MM.1S (cell line): ENCODE measurements at regions not wholly inside any gene's neighbourhood (a gene's known extent, or its start where the extent isn't known, plus 50 kb on each side); places are given as distances from the start of the nearest gene placed in this dataset.

Experiments
- DNase-seq: peaks from one replicate; pipeline ENCODE4 v3.0.0-alpha.2; 2015
- H2AFZ ChIP-seq: fragments of 300-600 bp; sonication (generic); 2 replicates; pipeline ENCODE4 v1.6.0; 2016; ENCODE audit warnings: antibody characterized with exemption, low read length
- H3F3A ChIP-seq: fragments of 300-600 bp; sonication (generic); 2 replicates; pipeline ENCODE4 v1.6.1; 2016; ENCODE audit warnings: mild to moderate bottlenecking, antibody characterized with exemption, low read length, moderate library complexity, mixed read lengths; ENCODE audit not compliant: insufficient read depth
- H3K27ac ChIP-seq: fragments of 300-600 bp; sonication (generic); 2 replicates; pipeline ENCODE4 v1.5.1; 2016; ENCODE audit warnings: mild to moderate bottlenecking, low read length
- H3K27me3 ChIP-seq: fragments of 300-600 bp; sonication (generic); replicated peaks from 2 replicates; pipeline ENCODE4 v1.6.0; 2016; ENCODE audit warnings: low read length; ENCODE audit not compliant: insufficient read depth
- H3K36me3 ChIP-seq: fragments of 300-600 bp; sonication (generic); replicated peaks from 2 replicates; pipeline ENCODE4 v1.6.1; 2016; ENCODE audit warnings: mild to moderate bottlenecking, low read length, mixed read lengths; ENCODE audit not compliant: insufficient read depth
- H3K4me1 ChIP-seq: fragments of 300-600 bp; sonication (generic); 2 replicates; pipeline ENCODE4 v1.6.1; 2016; ENCODE audit warnings: low read length, mixed read lengths
- H3K4me2 ChIP-seq: fragments of 300-600 bp; sonication (generic); 2 replicates; pipeline ENCODE4 v1.6.0; 2016; ENCODE audit warnings: low read depth, low read length
- H3K4me3 ChIP-seq: fragments of 300-600 bp; sonication (generic); 2 replicates; pipeline ENCODE4 v1.5.1; 2016; ENCODE audit warnings: low read length, mixed read lengths
- H3K79me2 ChIP-seq: fragments of 300-600 bp; sonication (generic); 2 replicates; pipeline ENCODE4 v1.6.1; 2016; ENCODE audit warnings: mixed run types, low read length, mixed read lengths
- H3K9ac ChIP-seq: fragments of 300-600 bp; sonication (generic); 2 replicates; pipeline ENCODE4 v1.6.1; 2016; ENCODE audit warnings: low read length, mixed read lengths
- H3K9me2 ChIP-seq: fragments of 300-600 bp; sonication (generic); replicated peaks from 2 replicates; pipeline ENCODE4 v1.6.1; 2016; ENCODE audit warnings: mild to moderate bottlenecking, low read length, mixed read lengths; ENCODE audit not compliant: insufficient read depth
- H3K9me3 ChIP-seq: fragments of 300-600 bp; sonication (generic); replicated peaks from 2 replicates; pipeline ENCODE4 v1.6.1; 2016; ENCODE audit warnings: mild to moderate bottlenecking, low read length, mixed read lengths; ENCODE audit not compliant: insufficient read depth
- H4K20me1 ChIP-seq: fragments of 300-600 bp; sonication (generic); 2 replicates; pipeline ENCODE4 v1.6.1; 2016; ENCODE audit warnings: mild to moderate bottlenecking, low read length, moderate library complexity, mixed read lengths; ENCODE audit not compliant: insufficient read depth
- CTCF ChIP-seq: fragments of 300-600 bp; sonication (generic); IDR thresholded peaks from 2 replicates; pipeline ENCODE4 v1.5.1; 2016; ENCODE audit warnings: antibody characterized with exemption, low read length, mixed read lengths
- EZH2 ChIP-seq: fragments of 300-600 bp; sonication (generic); optimal IDR thresholded peaks from 2 replicates; pipeline ENCODE3; 2017; ENCODE audit warnings: low read depth, mild to moderate bottlenecking, antibody characterized with exemption, low read length, mixed read lengths
- EZH2phosphoT487 ChIP-seq: fragments of 300-600 bp; sonication (generic); IDR thresholded peaks from 2 replicates; pipeline ENCODE4 v1.6.1; 2018; ENCODE audit warnings: antibody characterized with exemption, low read length

- Histone ChIP-seq H3K36me3 (no peaks in the 10 kb centered on the region), H3K27me3 (no peaks in the 10 kb centered on the region), H2AFZ (no peak overlapping the region), H3K4me2 (no peak overlapping the region), H4K20me1 (no peaks in the 10 kb centered on the region), H3K27ac (no peak overlapping the region), H3K9ac (no peak overlapping the region), H3K4me3 (no peak overlapping the region), H3K4me1 (no peaks in the 10 kb centered on the region), H3K9me2 (no peaks in the 10 kb centered on the region), H3K9me3 (no peaks in the 10 kb centered on the region), H3F3A (no peaks in the 10 kb centered on the region), H3K79me2 (no peaks in the 10 kb centered on the region)
- TF ChIP-seq EZH2: no peak
- TF ChIP-seq EZH2phosphoT487: no peak
- no peak for TF ChIP-seq CTCF
- no peak for DNase-seq
These were observed 1495.5 kb downstream of the PCDH18 start for GRCh38 chr4:136036744-136037143.

- Histone ChIP-seq H3K4me2 (no peak overlapping the region), H3K27ac (no peak overlapping the region), H3K36me3 (no peaks in the 10 kb centered on the region), H3K9me3 (no peaks in the 10 kb centered on the region), H3K4me1 (no peaks in the 10 kb centered on the region), H2AFZ (no peak overlapping the region), H4K20me1 (no peaks in the 10 kb centered on the region), H3K9me2 (no peaks in the 10 kb centered on the region), H3K4me3 (no peak overlapping the region), H3K79me2 (no peaks in the 10 kb centered on the region), H3F3A (no peaks in the 10 kb centered on the region), H3K27me3 (no peaks in the 10 kb centered on the region), H3K9ac (no peak overlapping the region)
- no peak for TF ChIP-seq CTCF
- TF ChIP-seq EZH2: no peak
- no peak for TF ChIP-seq EZH2phosphoT487
- no peak for DNase-seq
These were observed 1499.9 kb downstream of the PCDH18 start for GRCh38 chr4:136032391-136032790.

GRCh38 chr4:136025540-136025939 lies 1506.8 kb downstream of the PCDH18 start:
- DNase-seq: no peak

GRCh38 chr4:136017556-136017955 lies 1514.7 kb downstream of the PCDH18 start:
- Histone ChIP-seq H3K4me1 (no peaks in the 10 kb centered on the region), H3K4me2 (no peak overlapping the region), H3K36me3 (no peaks in the 10 kb centered on the region), H3K79me2 (no peaks in the 10 kb centered on the region), H3K27me3 (no peaks in the 10 kb centered on the region), H3K9ac (no peak overlapping the region), H3K4me3 (no peak overlapping the region), H2AFZ (no peak overlapping the region), H3K9me3 (no peaks in the 10 kb centered on the region), H3F3A (no peaks in the 10 kb centered on the region), H3K27ac (no peak overlapping the region), H3K9me2 (no peaks in the 10 kb centered on the region), H4K20me1 (no peaks in the 10 kb centered on the region)
- DNase-seq: no peak
- TF ChIP-seq EZH2phosphoT487 (no peak), EZH2 (no peak), CTCF (no peak)

More at GRCh38 chr4:136025540-136025939, 1506.8 kb downstream of the PCDH18 start:
- Histone ChIP-seq H2AFZ (no peak overlapping the region), H3K9me2 (no peaks in the 10 kb centered on the region), H3K27me3 (no peaks in the 10 kb centered on the region), H3F3A (no peaks in the 10 kb centered on the region), H3K36me3 (no peaks in the 10 kb centered on the region), H3K27ac (no peak overlapping the region), H4K20me1 (no peaks in the 10 kb centered on the region), H3K4me3 (no peak overlapping the region), H3K9me3 (no peaks in the 10 kb centered on the region), H3K9ac (no peak overlapping the region), H3K79me2 (no peaks in the 10 kb centered on the region), H3K4me1 (no peaks in the 10 kb centered on the region), H3K4me2 (no peak overlapping the region)
- no peak for TF ChIP-seq EZH2phosphoT487
- TF ChIP-seq EZH2: no peak
